Pancreas (tissue), 10 donors: ENCODE measurements at regions not wholly inside any gene's neighbourhood (a gene's known extent, or its start where the extent isn't known, plus 50 kb on each side); places are given as distances from the start of the nearest gene placed in this dataset.

Source experiments
- ATAC-seq, 4 donors: fragments of 200-7000 bp; cut with Tn5 transposase; one replicate each; pipeline versions ENCODE4 v1.8.0 to v1.9.1; 2020; ENCODE audit warnings: mild to moderate bottlenecking in 4 of 4, moderate library complexity in 4 of 4
- DNase-seq, 6 donors: peaks; one replicate each; pipeline ENCODE4 v3.0.0-alpha.2; 2020
- FAIRE-seq: peaks from 2 replicates; lab custom pipeline; 2012; peaks lifted over from hg19 to GRCh38; lab: Jason Lieb, UNC
- H3K27ac ChIP-seq, 4 donors: fragments of 200-600 bp; sonication (generic); 1 replicate in 3 of 4; 2 replicates in 1 of 4; pipeline versions ENCODE4 v1.5.0 to v1.8.0; 2020
- H3K27me3 ChIP-seq, 4 donors: fragments of 200-600 bp; one replicate each; pipeline ENCODE4 v1.8.0; 2021
- H3K36me3 ChIP-seq, 3 donors: fragments of 200-600 bp; sonication (generic) in 1 of 3; one replicate each; pipeline versions ENCODE4 v1.5.0 to v1.8.0; 2020 to 2021
- H3K4me1 ChIP-seq, 3 donors: fragments of 200-600 bp; one replicate each; pipeline ENCODE4 v1.8.0; 2021
- H3K4me3 ChIP-seq, 4 donors: fragments of 200-600 bp; sonication (generic) in 2 of 4; one replicate each; pipeline versions ENCODE4 v1.5.0 to v1.8.0; 2020 to 2021
- H3K9me3 ChIP-seq, 4 donors: fragments of 200-600 bp; one replicate each; pipeline ENCODE4 v1.8.0; 2021
- WGBS, 2 donors: extraction: QIAGEN DNeasy Blood & Tissue Kit; methylation state at CpG; one replicate each; pipeline ENCODE4 v1.1.7; 2013; 5-methylcytosine and 5-hydroxymethylcytosine counted together
- intact Hi-C, 3 donors: fragments of 100-400 bp; cut with DNase I; formaldehyde crosslinking; loops; one replicate each; pipeline versions ENCODE4 v1.11.1 to v1.14.2; 2022
- TF ChIP-seq, protein P1 (sequence below), 4 donors: fragments of 200-600 bp; sonication (generic) in 3 of 4; IDR thresholded peaks; one replicate each; pipeline versions ENCODE4 v1.5.0 to v1.8.0; 2021; ENCODE audit warnings: antibody characterized with exemption in 4 of 4
- donor health status: healthy with polysubstance abuse.
- donor health status: DM: no; HTN: no; CAD: no; lungs with moderate emphysema.
- donor health status: DM: no; HTN: no; CAD: no.
- donor health status: control.
- donor health status: control.
- donor health status: Bipolar disorder and iron deficiency.
- donor health status: DM: yes; HTN: yes; CAD: no.
- donor health status: DM: no; HTN: no; CAD: no.
- donor health status: DM: no; HTN: no; CAD: no.
- donor health status: DM: yes; HTN: yes; CAD: no.

- FAIRE-seq (no peak), ATAC-seq (no peak), DNase-seq (no peak)
- Histone ChIP-seq H3K27me3 (no peaks in the 10 kb centered on the region), H3K36me3 (no peaks in the 10 kb centered on the region), H3K4me1 (no peaks in the 10 kb centered on the region), H3K9me3 (no peaks in the 10 kb centered on the region), H3K4me3 (no peak overlapping the region), H3K27ac (no peak overlapping the region)
- intact Hi-C loops = no loop called here
- TF ChIP-seq, protein P1, sequence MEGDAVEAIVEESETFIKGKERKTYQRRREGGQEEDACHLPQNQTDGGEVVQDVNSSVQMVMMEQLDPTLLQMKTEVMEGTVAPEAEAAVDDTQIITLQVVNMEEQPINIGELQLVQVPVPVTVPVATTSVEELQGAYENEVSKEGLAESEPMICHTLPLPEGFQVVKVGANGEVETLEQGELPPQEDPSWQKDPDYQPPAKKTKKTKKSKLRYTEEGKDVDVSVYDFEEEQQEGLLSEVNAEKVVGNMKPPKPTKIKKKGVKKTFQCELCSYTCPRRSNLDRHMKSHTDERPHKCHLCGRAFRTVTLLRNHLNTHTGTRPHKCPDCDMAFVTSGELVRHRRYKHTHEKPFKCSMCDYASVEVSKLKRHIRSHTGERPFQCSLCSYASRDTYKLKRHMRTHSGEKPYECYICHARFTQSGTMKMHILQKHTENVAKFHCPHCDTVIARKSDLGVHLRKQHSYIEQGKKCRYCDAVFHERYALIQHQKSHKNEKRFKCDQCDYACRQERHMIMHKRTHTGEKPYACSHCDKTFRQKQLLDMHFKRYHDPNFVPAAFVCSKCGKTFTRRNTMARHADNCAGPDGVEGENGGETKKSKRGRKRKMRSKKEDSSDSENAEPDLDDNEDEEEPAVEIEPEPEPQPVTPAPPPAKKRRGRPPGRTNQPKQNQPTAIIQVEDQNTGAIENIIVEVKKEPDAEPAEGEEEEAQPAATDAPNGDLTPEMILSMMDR (IDR thresholded peaks at IDR 0.05) = no peak
- 61 to 80% methylated on average over 2 of the region's 2 CpGs for WGBS, 2 donors
Measured at GRCh38 chr5:12759377-12759776, 855.1 kb upstream of the CTNND2 start.

DNA sequence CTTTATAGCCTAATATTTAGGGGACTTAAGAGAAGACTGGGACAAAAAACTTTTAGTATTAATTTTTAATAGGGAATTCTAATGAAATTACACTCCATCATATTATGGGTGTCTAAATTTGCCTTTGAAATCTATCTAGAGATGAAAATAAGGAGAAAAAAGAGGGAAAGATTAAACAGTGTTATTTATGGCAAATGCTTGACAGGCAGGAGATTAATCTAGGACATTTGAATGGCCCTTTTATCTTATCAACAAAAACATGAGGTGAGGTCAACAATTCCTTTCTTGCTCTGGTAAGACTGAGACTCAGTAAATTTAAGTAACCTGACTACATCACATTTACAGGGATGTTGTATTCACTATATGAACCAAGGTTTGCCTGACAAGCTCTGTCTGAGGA is 852.8 kb upstream of the CTNND2 start:
- H3K27me3 ChIP-seq = no peaks in the 10 kb centered on the region
- H3K9me3 ChIP-seq = no peaks in the 10 kb centered on the region
- intact Hi-C loops = no loop called here
- H3K27ac ChIP-seq = no peak overlapping the region
- H3K4me1 ChIP-seq = no peaks in the 10 kb centered on the region
- TF ChIP-seq, protein P1 (IDR thresholded peaks at IDR 0.05) = no peak
- FAIRE-seq (no peak), ATAC-seq (no peak), DNase-seq (no peak)
- H3K4me3 ChIP-seq = no peak overlapping the region
- H3K36me3 ChIP-seq = no peaks in the 10 kb centered on the region

GRCh38 chr5:12745537-12745936 is 841.3 kb upstream of the CTNND2 start:
- no peaks in the 10 kb centered on the region for H3K4me1 ChIP-seq
- DNase-seq (no peak), ATAC-seq (no peak), FAIRE-seq (no peak)
- H3K27me3 ChIP-seq = no peaks in the 10 kb centered on the region
- H3K36me3 ChIP-seq = no peaks in the 10 kb centered on the region
- TF ChIP-seq, protein P1 (IDR thresholded peaks at IDR 0.05) = no peak
- 46 to 68% methylated on average over 1 of the region's 1 CpG for WGBS, 2 donors
- no peaks in the 10 kb centered on the region for H3K9me3 ChIP-seq
- no peak overlapping the region for H3K4me3 ChIP-seq
- intact Hi-C loops = no loop called here
- no peak overlapping the region for H3K27ac ChIP-seq

GRCh38 chr5:12743582-12743981 is 839.3 kb upstream of the CTNND2 start:
- H3K9me3 ChIP-seq = no peaks in the 10 kb centered on the region
- FAIRE-seq (no peak), DNase-seq (no peak), ATAC-seq (no peak)
- WGBS, 2 donors = 80 to 84% methylated on average over 9 of the region's 9 CpGs
- no peak overlapping the region for H3K27ac ChIP-seq
- intact Hi-C loops = no loop called here
- no peaks in the 10 kb centered on the region for H3K27me3 ChIP-seq
- no peaks in the 10 kb centered on the region for H3K4me1 ChIP-seq
- TF ChIP-seq, protein P1 (IDR thresholded peaks at IDR 0.05) = no peak
- H3K36me3 ChIP-seq = no peaks in the 10 kb centered on the region
- H3K4me3 ChIP-seq = no peak overlapping the region

GRCh38 chr5:12730354-12730753 is 826.1 kb upstream of the CTNND2 start:
- ATAC-seq (no peak), FAIRE-seq (no peak), DNase-seq (no peak)
- TF ChIP-seq, protein P1 (IDR thresholded peaks at IDR 0.05) = no peak
- Histone ChIP-seq H3K4me3 (no peak overlapping the region), H3K36me3 (no peaks in the 10 kb centered on the region), H3K27me3 (no peaks in the 10 kb centered on the region), H3K27ac (no peak overlapping the region), H3K9me3 (no peaks in the 10 kb centered on the region), H3K4me1 (no peaks in the 10 kb centered on the region)
- 93 to 96% methylated on average over 1 of the region's 1 CpG for WGBS, 2 donors
- intact Hi-C loops = no loop called here
